Lower leg skin (tissue), 4 donors: ENCODE measurements at regions not wholly inside any gene's neighbourhood (a gene's known extent, or its start where the extent isn't known, plus 50 kb on each side); places are given as distances from the start of the nearest gene placed in this dataset.

ENCODE experiments used
- DNase-seq, 2 donors: peaks; one replicate each; pipeline ENCODE4 v3.0.0-alpha.2; 2019; ENCODE audit warnings: low spot score in 2 of 2
- H3K4me3 ChIP-seq: fragments of 200-600 bp; sonication (generic); 2 replicates; pipeline ENCODE4 v1.5.1; 2017; ENCODE audit warnings: mild to moderate bottlenecking, low read depth; ENCODE audit not compliant: poor library complexity, severe bottlenecking
- CTCF ChIP-seq, 3 donors: fragments of 450-650 bp; IDR thresholded peaks; one replicate each; pipeline ENCODE4 v1.5.1; 2016; ENCODE audit warnings: antibody characterized with exemption in 3 of 3, mild to moderate bottlenecking in 3 of 3, moderate library complexity in 2 of 3
- POLR2A ChIP-seq, 2 donors: fragments of 450-650 bp; IDR thresholded peaks; one replicate each; pipeline ENCODE4 v1.6.1; 2016 to 2017; ENCODE audit warnings: antibody characterized with exemption in 2 of 2, mild to moderate bottlenecking in 1 of 2, moderate library complexity in 1 of 2
- WGBS, 2 donors: methylation state at CpG; one replicate each; pipeline ENCODE4 v1.1.5; 2018; 5-methylcytosine and 5-hydroxymethylcytosine counted together
- intact Hi-C: fragments of 100-400 bp; cut with DNase I; formaldehyde crosslinking; loops from one replicate; pipeline ENCODE4 v1.15.0; 2023; ENCODE audit warnings: low total_unique reads

GRCh38 chr5:72041654-72042053 lies 65.6 kb upstream of the MAP1B start:
- no peak for TF ChIP-seq POLR2A (IDR thresholded peaks at IDR 0.05)
- TF ChIP-seq CTCF (IDR thresholded peaks at IDR 0.05) = no peak
- 36 to 75% methylated on average over 2 of the region's 2 CpGs for WGBS, 2 donors
- no peak overlapping the region for H3K4me3 ChIP-seq
- no peak for DNase-seq
- intact Hi-C loops = no loop called here

GRCh38 chr5:72042097-72042496 lies 65.2 kb upstream of the MAP1B start:
- 52 to 54% methylated on average over 1 of the region's 1 CpG for WGBS, 2 donors
- TF ChIP-seq CTCF (IDR thresholded peaks at IDR 0.05) = no peak
- no peak for TF ChIP-seq POLR2A (IDR thresholded peaks at IDR 0.05)
- intact Hi-C loops = no loop called here
- no peak overlapping the region for H3K4me3 ChIP-seq
- DNase-seq = no peak

GRCh38 chr5:72045692-72046091 lies 61.6 kb upstream of the MAP1B start:
- H3K4me3 ChIP-seq = no peak overlapping the region
- TF ChIP-seq POLR2A (IDR thresholded peaks at IDR 0.05) (no peak), CTCF (IDR thresholded peaks at IDR 0.05) (no peak)
- intact Hi-C loops = no loop called here
- no peak for DNase-seq
- WGBS, 2 donors = 17 to 30% methylated on average over 1 of the region's 1 CpG

GRCh38 chr5:72046106-72046505 lies 61.2 kb upstream of the MAP1B start:
- 67 to 75% methylated on average over 1 of the region's 1 CpG for WGBS, 2 donors
- intact Hi-C loops = no loop called here
- no peak overlapping the region for H3K4me3 ChIP-seq
- no peak for TF ChIP-seq CTCF (IDR thresholded peaks at IDR 0.05)
- TF ChIP-seq POLR2A (IDR thresholded peaks at IDR 0.05) = no peak
- DNase-seq = no peak

GRCh38 chr5:72055636-72056035 lies 51.6 kb upstream of the MAP1B start:
- no peak overlapping the region for H3K4me3 ChIP-seq
- intact Hi-C loops = no loop called here
- DNase-seq = no peak
- TF ChIP-seq POLR2A (IDR thresholded peaks at IDR 0.05) (no peak), CTCF (IDR thresholded peaks at IDR 0.05) (no peak)
- WGBS, 2 donors = 53 to 67% methylated on average over 1 of the region's 1 CpG
